GM12878 (cell line): ENCODE measurements at regions not wholly inside any gene's neighbourhood (a gene's known extent, or its start where the extent isn't known, plus 50 kb on each side); places are given as distances from the start of the nearest gene placed in this dataset.

Experiments
- ATAC-seq: fragments of 200-7000 bp; cut with Tn5 transposase; 3 replicates; pipeline ENCODE4 v1.9.1; 2020; ENCODE audit warnings: mild to moderate bottlenecking, moderate library complexity
- BruUV-seq: library from RNA; stranded (reverse); fragments of 400-500 nt; replicated peaks from 2 replicates; lab custom pipeline; 2021; lab: Mats Ljungman, UMichigan
- CTCF ChIA-PET: fragments of 300-600 bp; sonication (Branson Sonifier 250); formaldehyde crosslinking; extraction: SDS; loops from one replicate; lab custom pipeline; 2021; ENCODE audit warnings: inconsistent platforms; lab: Yijun Ruan, JAX
- POLR2A ChIA-PET: fragments of 350-600 bp; formaldehyde crosslinking; extraction: SDS; loops from one replicate; lab custom pipeline; 2021; ENCODE audit warnings: inconsistent platforms; lab: Charles Lee
- RAD21 ChIA-PET: fragments of 300-600 bp; sonication (Branson Sonifier 250); formaldehyde crosslinking; loops from one replicate; lab custom pipeline; 2023; ENCODE audit warnings: antibody characterized with exemption; ENCODE audit not compliant: unreplicated experiment; lab: Charles Lee
- SMC1A ChIA-PET: fragments of 300-600 bp; sonication (Branson Sonifier 250); formaldehyde crosslinking; loops from one replicate; lab custom pipeline; 2023; ENCODE audit not compliant: unreplicated experiment, uncharacterized antibody; lab: Charles Lee
- DNase-seq: peaks from one replicate; pipeline ENCODE4 v3.0.0-alpha.2; 2011; ENCODE audit warnings: low read depth, low spot score
- FAIRE-seq: peaks from 3 replicates; lab custom pipeline; 2011; peaks lifted over from hg19 to GRCh38; lab: Jason Lieb, UNC
- H2AFZ ChIP-seq: 2 replicates; pipeline ENCODE4 v1.6.0; 2011; ENCODE audit warnings: low read depth, low read length, control low read depth; ENCODE audit not compliant: control insufficient read depth
- H3K27ac ChIP-seq: 2 replicates; pipeline ENCODE4 v1.5.1; 2011; ENCODE audit warnings: control low read depth; ENCODE audit not compliant: control insufficient read depth, insufficient read depth
- H3K27me3 ChIP-seq, 2 experiments: replicated peaks in 1 of 2; 2 replicates each; pipeline versions ENCODE4 v1.6.0 to v1.6.1; 2011; ENCODE audit warnings: low read length in 1 of 2; ENCODE audit not compliant: control insufficient read depth in 2 of 2, insufficient read depth in 2 of 2
- H3K36me3 ChIP-seq, 2 experiments: 2 replicates each; pipeline ENCODE4 v1.5.1; 2011; ENCODE audit warnings: low read length in 1 of 2; ENCODE audit not compliant: control insufficient read depth in 2 of 2, insufficient read depth in 2 of 2
- H3K4me1 ChIP-seq: 2 replicates; pipeline ENCODE4 v1.6.1; 2011; ENCODE audit warnings: mild to moderate bottlenecking, low read length, moderate library complexity, mixed read lengths; ENCODE audit not compliant: control insufficient read depth, insufficient read depth
- H3K4me2 ChIP-seq: 2 replicates; pipeline ENCODE4 v1.6.0; 2011; ENCODE audit warnings: control low read depth; ENCODE audit not compliant: control insufficient read depth, insufficient read depth
- H3K4me3 ChIP-seq: fragments of 200-600 bp; sonication (generic); 2 replicates; pipeline ENCODE4 v1.5.1; 2016
- H3K79me2 ChIP-seq: 2 replicates; pipeline ENCODE4 v1.6.0; 2011; ENCODE audit warnings: low read length; ENCODE audit not compliant: control insufficient read depth, insufficient read depth
- H3K9ac ChIP-seq: 2 replicates; pipeline ENCODE4 v1.8.0; 2011; ENCODE audit warnings: low read length, control low read depth, mixed read lengths; ENCODE audit not compliant: control insufficient read depth, insufficient read depth
- H3K9me3 ChIP-seq: replicated peaks from 3 replicates; pipeline ENCODE4 v1.5.1; 2011; ENCODE audit warnings: mild to moderate bottlenecking, low read length; ENCODE audit not compliant: control insufficient read depth, insufficient read depth
- H4K20me1 ChIP-seq: 2 replicates; pipeline ENCODE4 v1.6.0; 2011; ENCODE audit not compliant: control insufficient read depth, insufficient read depth
- CBX3 ChIP-seq: fragments of 200-600 bp; sonication (generic); IDR thresholded peaks from 2 replicates; pipeline ENCODE4 v1.6.1; 2016; ENCODE audit warnings: low read depth, borderline replicate concordance
- CUX1 ChIP-seq: IDR thresholded peaks from 2 replicates; pipeline ENCODE4 v1.6.1; 2012; ENCODE audit warnings: improper control_type of control experiment, low read depth, low read length; ENCODE audit not compliant: insufficient replicate concordance
- GABPA ChIP-seq: IDR thresholded peaks from 2 replicates; pipeline ENCODE4 v1.6.1; 2014; ENCODE audit warnings: antibody characterized with exemption, low read depth, mild to moderate bottlenecking, inconsistent platforms
- IRF3 ChIP-seq: fragments of 450-650 bp; IDR thresholded peaks from 2 replicates; pipeline ENCODE4 v1.6.1; 2014; ENCODE audit warnings: mild to moderate bottlenecking
- STAT1 ChIP-seq: fragments of 450-650 bp; conservative IDR thresholded peaks from 2 replicates; pipeline ENCODE4 v1.6.1; 2014; ENCODE audit warnings: antibody characterized with exemption, mild to moderate bottlenecking
- TCF12 ChIP-seq: IDR thresholded peaks from 2 replicates; pipeline ENCODE4 v1.6.1; 2011; ENCODE audit warnings: low read depth, mild to moderate bottlenecking, low read length
- WGBS: methylation state at CpG from one replicate; pipeline ENCODE4 v1.1.6; 2016; ENCODE audit warnings: low lambda C conversion rate; ENCODE audit not compliant: insufficient replicate concordance, insufficient coverage; ENCODE audit errors: missing lambda C conversion rate; 5-methylcytosine and 5-hydroxymethylcytosine counted together
- in situ Hi-C: fragments of 300-500 bp; cut with MboI; formaldehyde crosslinking; loops from 9 replicates; pipeline ENCODE4 v1.14.3; 2018; ENCODE audit warnings: mixed read lengths
- intact Hi-C: fragments of 100-400 bp; cut with micrococcal nuclease; formaldehyde crosslinking; loops from one replicate; pipeline ENCODE4 v1.14.2; 2022; ENCODE audit not compliant: unreplicated experiment
- TF ChIP-seq, protein P1 (sequence below): IDR thresholded peaks from 2 replicates; pipeline ENCODE4 v1.6.1; 2012; ENCODE audit warnings: low read depth, low read length, improper control_type of control experiment
- TF ChIP-seq, protein P2 (sequence below), 3 experiments: IDR thresholded peaks in 2 of 3; conservative IDR thresholded peaks in 1 of 3; 2 replicates each; pipeline ENCODE4 v1.5.1; 2011; ENCODE audit warnings: low read depth in 3 of 3, low read length in 3 of 3, mild to moderate bottlenecking in 3 of 3, control low read depth in 2 of 3, moderate library complexity in 2 of 3, inconsistent platforms in 1 of 3, mixed read lengths in 1 of 3; ENCODE audit not compliant: control insufficient read depth in 2 of 3, insufficient read depth in 1 of 3; ENCODE audit errors: extremely low read depth in 1 of 3

- intact Hi-C loops (no loop called here), in situ Hi-C loops (no loop called here)
- ChIA-PET RAD21 (no interaction called here), POLR2A (no interaction called here), CTCF (no interaction called here), SMC1A (no interaction called here)
- no peak overlapping the region for H3K27ac ChIP-seq
- H3K27me3 ChIP-seq: no peaks in the 10 kb centered on the region; a peak in 1 of 4 replicates
- no peak overlapping the region for H3K4me3 ChIP-seq
- H3K4me2 ChIP-seq: no peak overlapping the region
- TF ChIP-seq, protein P1, sequence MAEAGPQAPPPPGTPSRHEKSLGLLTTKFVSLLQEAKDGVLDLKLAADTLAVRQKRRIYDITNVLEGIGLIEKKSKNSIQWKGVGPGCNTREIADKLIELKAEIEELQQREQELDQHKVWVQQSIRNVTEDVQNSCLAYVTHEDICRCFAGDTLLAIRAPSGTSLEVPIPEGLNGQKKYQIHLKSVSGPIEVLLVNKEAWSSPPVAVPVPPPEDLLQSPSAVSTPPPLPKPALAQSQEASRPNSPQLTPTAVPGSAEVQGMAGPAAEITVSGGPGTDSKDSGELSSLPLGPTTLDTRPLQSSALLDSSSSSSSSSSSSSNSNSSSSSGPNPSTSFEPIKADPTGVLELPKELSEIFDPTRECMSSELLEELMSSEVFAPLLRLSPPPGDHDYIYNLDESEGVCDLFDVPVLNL: no peak
- TF ChIP-seq IRF3: no peak
- no peak for TF ChIP-seq GABPA
- TF ChIP-seq TCF12: no peak
- no peak for TF ChIP-seq CUX1
- no peak for TF ChIP-seq CBX3
- TF ChIP-seq, protein P2, sequence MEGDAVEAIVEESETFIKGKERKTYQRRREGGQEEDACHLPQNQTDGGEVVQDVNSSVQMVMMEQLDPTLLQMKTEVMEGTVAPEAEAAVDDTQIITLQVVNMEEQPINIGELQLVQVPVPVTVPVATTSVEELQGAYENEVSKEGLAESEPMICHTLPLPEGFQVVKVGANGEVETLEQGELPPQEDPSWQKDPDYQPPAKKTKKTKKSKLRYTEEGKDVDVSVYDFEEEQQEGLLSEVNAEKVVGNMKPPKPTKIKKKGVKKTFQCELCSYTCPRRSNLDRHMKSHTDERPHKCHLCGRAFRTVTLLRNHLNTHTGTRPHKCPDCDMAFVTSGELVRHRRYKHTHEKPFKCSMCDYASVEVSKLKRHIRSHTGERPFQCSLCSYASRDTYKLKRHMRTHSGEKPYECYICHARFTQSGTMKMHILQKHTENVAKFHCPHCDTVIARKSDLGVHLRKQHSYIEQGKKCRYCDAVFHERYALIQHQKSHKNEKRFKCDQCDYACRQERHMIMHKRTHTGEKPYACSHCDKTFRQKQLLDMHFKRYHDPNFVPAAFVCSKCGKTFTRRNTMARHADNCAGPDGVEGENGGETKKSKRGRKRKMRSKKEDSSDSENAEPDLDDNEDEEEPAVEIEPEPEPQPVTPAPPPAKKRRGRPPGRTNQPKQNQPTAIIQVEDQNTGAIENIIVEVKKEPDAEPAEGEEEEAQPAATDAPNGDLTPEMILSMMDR (IDR thresholded peaks at IDR 0.05 in 2 of 3, conservative IDR thresholded peaks at IDR 0.05 in 1 of 3; ENCODE audit: control insufficient read depth in 2 of 3, extremely low read depth in 1 of 3, insufficient read depth in 1 of 3, low read depth in 3 of 3, low read length in 3 of 3): no peak
- TF ChIP-seq STAT1: no peak
- no TSS peak for BruUV-seq
- FAIRE-seq: no peak
- 35% methylated on average over 2 of the region's 2 CpGs for WGBS
- H2AFZ ChIP-seq: no peak overlapping the region
- DNase-seq: no peak
- H3K9me3 ChIP-seq: no peaks in the 10 kb centered on the region
- no peaks in the 10 kb centered on the region for H3K4me1 ChIP-seq
- ATAC-seq: no peak
- H4K20me1 ChIP-seq: no peaks in the 10 kb centered on the region
- H3K79me2 ChIP-seq: no peaks in the 10 kb centered on the region
- H3K36me3 ChIP-seq: no peaks in the 10 kb centered on the region
- H3K9ac ChIP-seq: no peak overlapping the region
These were observed 72.3 kb downstream of the MACIR start for GRCh38 chr5:103330875-103331274.
